ENCODE measurements at regions not wholly inside any gene's neighbourhood (a gene's known extent, or its start where the extent isn't known, plus 50 kb on each side); places are given as distances from the start of the nearest gene placed in this dataset.

- Histone ChIP-seq H3K27ac (no peak overlapping the region), H3K27me3 (ENCODE audit: insufficient read depth, low read depth) (no peaks in the 10 kb centered on the region), H3K79me2 (ENCODE audit: insufficient read depth, low read depth) (no peaks in the 10 kb centered on the region), H3K36me3 (ENCODE audit: insufficient read depth) (no peaks in the 10 kb centered on the region), H3K4me3 (IDR thresholded peaks at IDR 0.05; ENCODE audit: insufficient read depth, low read depth, low read length) (no peak overlapping the region), H4K20me1 (ENCODE audit: insufficient read depth) (no peaks in the 10 kb centered on the region), H3K9ac (no peak overlapping the region), H3K4me2 (no peak overlapping the region), H3K4me1 (ENCODE audit: low read depth, poor library complexity, severe bottlenecking) (peaks cover 5% of the 10 kb centered on the region), H2AFZ (ENCODE audit: low read depth) (no peak overlapping the region)
- TF ChIP-seq, protein P1, sequence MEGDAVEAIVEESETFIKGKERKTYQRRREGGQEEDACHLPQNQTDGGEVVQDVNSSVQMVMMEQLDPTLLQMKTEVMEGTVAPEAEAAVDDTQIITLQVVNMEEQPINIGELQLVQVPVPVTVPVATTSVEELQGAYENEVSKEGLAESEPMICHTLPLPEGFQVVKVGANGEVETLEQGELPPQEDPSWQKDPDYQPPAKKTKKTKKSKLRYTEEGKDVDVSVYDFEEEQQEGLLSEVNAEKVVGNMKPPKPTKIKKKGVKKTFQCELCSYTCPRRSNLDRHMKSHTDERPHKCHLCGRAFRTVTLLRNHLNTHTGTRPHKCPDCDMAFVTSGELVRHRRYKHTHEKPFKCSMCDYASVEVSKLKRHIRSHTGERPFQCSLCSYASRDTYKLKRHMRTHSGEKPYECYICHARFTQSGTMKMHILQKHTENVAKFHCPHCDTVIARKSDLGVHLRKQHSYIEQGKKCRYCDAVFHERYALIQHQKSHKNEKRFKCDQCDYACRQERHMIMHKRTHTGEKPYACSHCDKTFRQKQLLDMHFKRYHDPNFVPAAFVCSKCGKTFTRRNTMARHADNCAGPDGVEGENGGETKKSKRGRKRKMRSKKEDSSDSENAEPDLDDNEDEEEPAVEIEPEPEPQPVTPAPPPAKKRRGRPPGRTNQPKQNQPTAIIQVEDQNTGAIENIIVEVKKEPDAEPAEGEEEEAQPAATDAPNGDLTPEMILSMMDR (conservative IDR thresholded peaks at IDR 0.05; ENCODE audit: low read depth, low read length) = no peak
Observed at GRCh38 chr4:20386001-20386740, 134.5 kb downstream of the SLIT2 start.

- Histone ChIP-seq H2AFZ (ENCODE audit: low read depth) (no peak overlapping the region), H3K4me1 (ENCODE audit: low read depth, poor library complexity, severe bottlenecking) (peaks cover 5% of the 10 kb centered on the region), H3K36me3 (ENCODE audit: insufficient read depth) (no peaks in the 10 kb centered on the region), H3K79me2 (ENCODE audit: insufficient read depth, low read depth) (no peaks in the 10 kb centered on the region), H3K27me3 (ENCODE audit: insufficient read depth, low read depth) (no peaks in the 10 kb centered on the region), H3K27ac (no peak overlapping the region), H3K4me2 (no peak overlapping the region), H4K20me1 (ENCODE audit: insufficient read depth) (no peaks in the 10 kb centered on the region), H3K9ac (no peak overlapping the region), H3K4me3 (IDR thresholded peaks at IDR 0.05; ENCODE audit: insufficient read depth, low read depth, low read length) (no peak overlapping the region)
- TF ChIP-seq, protein P1 (conservative IDR thresholded peaks at IDR 0.05; ENCODE audit: low read depth, low read length) = no peak
Observed at GRCh38 chr4:20386906-20387305, 135.2 kb downstream of the SLIT2 start.

DNA sequence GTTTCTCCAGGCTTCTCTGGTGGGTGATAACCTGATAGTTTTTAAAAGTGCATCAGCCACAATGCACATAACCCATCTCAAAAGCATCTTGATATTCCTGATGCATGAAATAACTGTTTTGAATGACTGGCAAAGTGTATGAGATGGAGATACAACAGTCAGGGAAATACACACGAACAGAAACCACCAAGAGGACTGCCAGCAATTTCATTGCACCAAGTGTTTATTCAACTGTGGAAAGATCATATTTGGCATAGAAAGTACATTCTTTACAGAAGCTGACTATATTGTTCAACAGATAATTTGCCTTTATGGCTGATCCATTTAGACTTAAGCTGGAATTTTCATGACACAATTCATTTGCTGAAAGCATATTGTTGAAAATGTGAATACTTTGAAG lies 139.5 kb downstream of the SLIT2 start:
- Histone ChIP-seq H2AFZ (ENCODE audit: low read depth) (no peak overlapping the region), H3K4me2 (no peak overlapping the region), H3K27ac (no peak overlapping the region), H3K79me2 (ENCODE audit: insufficient read depth, low read depth) (no peaks in the 10 kb centered on the region), H4K20me1 (ENCODE audit: insufficient read depth) (no peaks in the 10 kb centered on the region), H3K4me1 (ENCODE audit: low read depth, poor library complexity, severe bottlenecking) (peaks cover 5% of the 10 kb centered on the region), H3K9ac (no peak overlapping the region), H3K36me3 (ENCODE audit: insufficient read depth) (no peaks in the 10 kb centered on the region), H3K4me3 (IDR thresholded peaks at IDR 0.05; ENCODE audit: insufficient read depth, low read depth, low read length) (no peak overlapping the region), H3K27me3 (ENCODE audit: insufficient read depth, low read depth) (no peaks in the 10 kb centered on the region)
- TF ChIP-seq, protein P1 (conservative IDR thresholded peaks at IDR 0.05; ENCODE audit: low read depth, low read length) = no peak

DNA sequence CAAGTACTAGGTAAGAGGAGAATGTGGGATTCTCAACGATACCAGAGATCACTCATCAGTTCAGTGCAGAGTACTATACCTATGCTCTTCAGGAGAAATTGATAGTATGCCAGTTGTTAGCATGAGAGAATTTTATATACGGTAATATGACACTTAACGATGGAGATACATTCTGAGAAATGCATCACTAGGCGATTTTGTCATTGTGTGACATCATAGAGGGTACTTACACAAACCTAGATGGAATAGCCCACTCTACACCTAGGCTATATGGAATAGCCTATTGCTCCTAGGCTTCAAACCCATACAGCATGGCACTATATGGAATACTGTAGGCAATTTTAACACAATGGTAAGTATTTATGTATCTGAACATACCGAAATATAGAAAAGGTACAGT lies 140.2 kb downstream of the SLIT2 start:
- Histone ChIP-seq H3K27me3 (ENCODE audit: insufficient read depth, low read depth) (no peaks in the 10 kb centered on the region), H3K4me2 (no peak overlapping the region), H2AFZ (ENCODE audit: low read depth) (no peak overlapping the region), H3K4me1 (ENCODE audit: low read depth, poor library complexity, severe bottlenecking) (peaks cover 5% of the 10 kb centered on the region), H3K4me3 (IDR thresholded peaks at IDR 0.05; ENCODE audit: insufficient read depth, low read depth, low read length) (no peak overlapping the region), H4K20me1 (ENCODE audit: insufficient read depth) (no peaks in the 10 kb centered on the region), H3K9ac (no peak overlapping the region), H3K27ac (no peak overlapping the region), H3K36me3 (ENCODE audit: insufficient read depth) (no peaks in the 10 kb centered on the region), H3K79me2 (ENCODE audit: insufficient read depth, low read depth) (no peaks in the 10 kb centered on the region)
- TF ChIP-seq, protein P1 (conservative IDR thresholded peaks at IDR 0.05; ENCODE audit: low read depth, low read length) = no peak
